NCI-H2171 treated with DMSO at 0.1 percent for 48 hours (cell line): ENCODE measurements at regions not wholly inside any gene's neighbourhood (a gene's known extent, or its start where the extent isn't known, plus 50 kb on each side); places are given as distances from the start of the nearest gene placed in this dataset.
"Not testable (repeated sequence)": the region's sequence is repeated elsewhere in the genome, so short reads cannot be mapped to it uniquely, and the experiment has no call there.

ENCODE experiments used
- DNase-seq: peaks from one replicate; lab custom pipeline; 2025; lab: John Stamatoyannopoulos, UW

- no peak for DNase-seq
Observed at GRCh38 chrX:96430756-96431455, 253.7 kb upstream of the DIAPH2 start.

GRCh38 chrX:96432647-96433046 is 252.0 kb upstream of the DIAPH2 start:
- no peak for DNase-seq

GRCh38 chrX:96433409-96434077 is 251.1 kb upstream of the DIAPH2 start:
- DNase-seq, result no peak

GRCh38 chrX:96435378-96436035 is 249.1 kb upstream of the DIAPH2 start:
- DNase-seq, result no peak

- no peak for DNase-seq
Observed at GRCh38 chrX:96436105-96436504, 248.5 kb upstream of the DIAPH2 start.

GRCh38 chrX:96438803-96439202 is 245.8 kb upstream of the DIAPH2 start:
- peak; percentile 8 for DNase-seq

- DNase-seq, result no peak
Observed at GRCh38 chrX:96440941-96441340, 243.7 kb upstream of the DIAPH2 start.

- DNase-seq, result no peak
Observed at GRCh38 chrX:96445531-96446065, 239.0 kb upstream of the DIAPH2 start.

GRCh38 chrX:96446524-96446923 is 238.1 kb upstream of the DIAPH2 start:
- DNase-seq, result no peak

GRCh38 chrX:96447161-96447560 is 237.5 kb upstream of the DIAPH2 start:
- DNase-seq, result no peak

GRCh38 chrX:96449191-96449590 is 235.5 kb upstream of the DIAPH2 start:
- DNase-seq, result no peak

GRCh38 chrX:96449896-96450295 is 234.7 kb upstream of the DIAPH2 start:
- DNase-seq, result no peak

- no peak for DNase-seq
Observed at GRCh38 chrX:96453139-96453538, 231.5 kb upstream of the DIAPH2 start.

GRCh38 chrX:96455078-96455477 is 229.6 kb upstream of the DIAPH2 start:
- peak; percentile 2 for DNase-seq

- DNase-seq, result no peak
Observed at GRCh38 chrX:96464880-96465558, 219.6 kb upstream of the DIAPH2 start.

- DNase-seq, result no peak
Observed at GRCh38 chrX:96474029-96474740, 210.5 kb upstream of the DIAPH2 start.

- DNase-seq, result no peak
Observed at GRCh38 chrX:96474741-96475125, 209.9 kb upstream of the DIAPH2 start.

- no peak for DNase-seq
Observed at GRCh38 chrX:96480081-96480480, 204.6 kb upstream of the DIAPH2 start.

- DNase-seq, result no peak
Observed at GRCh38 chrX:96481831-96482230, 202.8 kb upstream of the DIAPH2 start.

GRCh38 chrX:96483647-96484160 is 200.9 kb upstream of the DIAPH2 start:
- no peak for DNase-seq

GRCh38 chrX:96486687-96487086 is 198.0 kb upstream of the DIAPH2 start:
- DNase-seq, result not testable (repeated sequence)

- no peak for DNase-seq
Observed at GRCh38 chrX:96502507-96502906, 182.1 kb upstream of the DIAPH2 start.
